GM19468 (cell line): ENCODE measurements at regions not wholly inside any gene's neighbourhood (a gene's known extent, or its start where the extent isn't known, plus 50 kb on each side); places are given as distances from the start of the nearest gene placed in this dataset.
"Not testable (repeated sequence)": the region's sequence is repeated elsewhere in the genome, so short reads cannot be mapped to it uniquely, and the experiment has no call there.

ENCODE experiments used
- ATAC-seq: cut with Tn5 transposase; IDR thresholded peaks from one replicate; pipeline ENCODE4 v1.9.1; 2021; ENCODE audit warnings: mild to moderate bottlenecking, moderate library complexity, moderate number of reproducible peaks; ENCODE audit not compliant: unreplicated experiment; ENCODE audit errors: extremely low read depth

GRCh38 chr14:86731427-86731826, 1201.5 kb downstream of the FLRT2 start:
- not testable (repeated sequence) for ATAC-seq

GRCh38 chr14:86723254-86723624, 1193.3 kb downstream of the FLRT2 start:
- no peak for ATAC-seq

- no peak for ATAC-seq
Measured at GRCh38 chr14:86722612-86723253, 1192.8 kb downstream of the FLRT2 start.

DNA sequence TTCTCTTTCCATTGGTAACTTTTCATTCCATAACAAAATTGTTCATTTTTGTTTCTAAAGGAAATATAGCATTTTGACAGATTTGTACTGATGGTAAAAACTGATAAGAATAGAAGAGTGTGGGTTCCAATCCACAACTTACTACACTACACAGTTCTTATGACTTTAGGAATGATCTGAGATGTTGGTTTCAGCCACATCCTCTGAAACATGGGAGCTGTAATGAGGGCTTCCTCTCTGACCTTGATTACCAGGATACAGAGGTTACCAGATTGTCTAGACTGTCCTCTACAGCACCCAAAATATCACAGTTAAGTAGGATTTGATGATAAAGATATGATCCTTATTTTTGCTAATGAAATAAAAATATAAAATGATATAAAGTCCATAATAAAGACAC, 1184.6 kb downstream of the FLRT2 start:
- ATAC-seq: no peak

GRCh38 chr14:86714153-86714552, 1184.2 kb downstream of the FLRT2 start:
- ATAC-seq: no peak

GRCh38 chr14:86712727-86713126, 1182.8 kb downstream of the FLRT2 start:
- ATAC-seq: no peak

DNA sequence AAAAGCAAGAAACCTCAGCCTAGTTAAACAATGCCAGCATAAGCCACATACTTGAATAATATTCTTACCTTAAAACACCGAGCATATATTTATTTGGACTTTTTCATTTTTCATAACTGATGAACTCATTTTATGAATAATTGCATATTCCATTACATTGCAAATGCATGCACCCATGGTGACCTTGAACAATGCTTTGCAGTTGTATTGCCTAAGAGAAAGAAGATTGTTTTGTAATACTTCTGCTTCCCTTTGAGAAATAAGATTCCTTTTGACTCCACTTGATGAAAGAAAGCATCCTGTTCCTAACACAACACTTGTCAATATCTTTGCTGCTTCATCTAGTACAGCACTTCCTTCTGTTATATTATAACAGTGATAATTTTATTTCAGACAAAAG, 1182.2 kb downstream of the FLRT2 start:
- ATAC-seq: no peak

DNA sequence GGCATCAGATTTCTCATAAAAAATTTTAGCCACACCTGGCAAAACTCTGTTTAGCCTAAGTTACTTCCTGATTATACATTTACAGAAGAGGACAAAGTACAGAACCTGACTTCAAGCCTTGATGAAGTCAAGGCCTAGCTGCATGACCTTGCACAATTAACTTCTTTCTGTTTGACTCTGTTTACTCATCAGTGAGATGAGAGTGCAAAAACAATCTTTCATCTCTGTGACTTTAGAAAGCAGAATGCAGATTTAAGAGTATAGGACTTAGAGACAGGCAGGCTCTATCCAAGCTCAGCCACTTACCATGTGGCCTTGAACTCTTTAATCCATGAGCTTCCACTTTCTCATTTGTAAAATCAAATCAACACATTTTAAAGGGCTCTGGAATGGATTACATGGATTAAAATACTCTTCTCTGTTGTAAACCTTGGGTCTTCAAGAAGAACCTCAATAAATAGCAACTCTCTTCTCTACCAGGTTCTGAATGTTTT, 1178.9 kb downstream of the FLRT2 start:
- ATAC-seq: no peak

DNA sequence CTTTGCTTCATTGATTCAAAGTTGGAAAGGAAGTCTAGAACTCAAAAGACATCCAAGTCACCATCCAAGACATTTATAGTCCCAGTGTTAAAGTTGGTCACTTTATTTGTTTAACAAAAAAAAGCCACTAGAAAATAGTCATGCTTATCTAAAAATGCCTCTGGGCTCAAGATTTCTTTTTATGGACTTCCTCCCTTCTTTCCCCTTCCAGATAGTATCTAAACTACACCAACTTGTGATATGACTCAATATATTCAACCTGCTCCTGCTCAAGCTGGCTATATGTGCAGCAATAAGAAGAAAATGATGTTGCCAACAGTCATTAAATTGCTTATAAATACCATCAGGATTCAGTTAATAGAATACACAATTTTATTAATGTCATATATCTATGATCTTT, 1177.1 kb downstream of the FLRT2 start:
- no peak for ATAC-seq

DNA sequence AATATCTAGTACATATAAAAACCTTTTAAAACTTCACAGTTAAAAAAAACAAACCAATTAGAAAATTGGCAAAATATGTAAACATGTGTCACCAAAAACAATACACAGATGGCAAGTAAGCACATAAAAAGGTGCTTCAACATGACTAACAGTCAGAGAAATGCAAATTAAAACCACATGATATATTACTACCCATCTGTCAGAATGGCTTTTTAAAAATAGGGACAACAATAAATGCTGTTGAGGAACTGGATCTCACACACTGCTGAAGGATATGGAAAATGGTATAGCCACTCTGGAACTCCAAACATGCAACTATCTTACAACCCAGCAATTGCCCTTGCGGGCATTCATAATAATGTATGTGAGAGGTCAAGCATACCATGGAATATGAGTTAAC, 1153.6 kb downstream of the FLRT2 start:
- ATAC-seq: no peak

DNA sequence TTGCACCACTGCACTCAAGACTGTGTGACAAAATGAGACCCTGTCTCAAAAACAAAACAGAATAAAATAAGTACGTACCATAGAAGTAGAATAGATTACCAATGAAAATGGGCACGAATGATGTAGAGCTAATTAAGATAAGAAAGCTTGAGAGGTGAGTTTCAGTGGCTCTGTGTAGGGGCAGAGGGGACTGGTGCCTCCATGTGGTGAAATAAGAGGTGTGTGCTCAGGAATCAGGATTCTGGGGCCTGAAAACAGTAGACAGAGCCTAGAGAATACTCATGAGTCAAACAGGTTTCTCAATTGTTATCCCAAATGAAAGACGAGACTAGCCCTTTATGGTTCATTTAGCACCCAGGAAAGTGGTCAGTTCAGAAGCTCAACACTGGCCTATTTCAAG, 1145.1 kb downstream of the FLRT2 start:
- no peak for ATAC-seq

DNA sequence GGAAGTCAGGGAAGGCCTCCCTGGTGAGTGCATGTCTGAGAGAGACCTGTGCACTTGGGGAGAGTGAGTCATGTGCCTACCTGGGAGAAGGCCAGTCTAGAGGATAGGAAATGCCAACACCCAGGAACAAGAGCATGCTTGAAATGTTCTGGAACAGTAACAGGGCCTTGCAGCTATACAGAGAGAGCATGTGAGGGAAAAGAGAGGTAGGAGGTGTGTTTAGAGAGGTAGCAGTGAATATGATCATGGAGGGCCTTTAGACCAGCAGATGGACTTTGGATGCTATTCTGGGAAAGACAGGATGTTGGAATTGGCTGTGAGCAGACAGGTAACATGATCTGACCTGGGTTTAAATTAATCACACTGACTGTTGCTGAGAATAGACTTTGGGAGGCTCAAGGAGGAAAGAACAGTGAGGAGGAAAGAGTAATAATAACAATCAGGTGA, 1143.6 kb downstream of the FLRT2 start:
- no peak for ATAC-seq

DNA sequence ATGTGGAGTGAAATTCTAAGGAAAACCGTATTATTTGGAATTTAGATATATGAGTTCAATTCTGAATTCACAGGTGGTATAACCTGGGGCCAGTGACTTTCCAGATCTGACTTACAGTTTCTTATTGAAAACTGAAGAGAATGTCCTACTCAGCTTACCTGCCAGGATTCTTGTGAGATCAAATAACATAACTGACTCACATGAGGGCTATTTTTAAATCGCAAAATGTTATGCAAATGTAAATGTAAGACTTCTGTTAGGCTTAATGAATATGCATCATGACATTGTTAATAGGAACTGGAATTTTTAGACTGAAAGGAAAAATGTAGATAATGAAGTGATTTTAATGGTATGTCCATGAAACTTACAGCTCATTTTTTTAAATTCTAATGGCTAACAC, 1142.1 kb downstream of the FLRT2 start:
- ATAC-seq: no peak

GRCh38 chr14:86665975-86666374, 1136.0 kb downstream of the FLRT2 start:
- no peak for ATAC-seq

- ATAC-seq: no peak
Measured at GRCh38 chr14:86662334-86662733, 1132.4 kb downstream of the FLRT2 start.

GRCh38 chr14:86654558-86655184, 1124.7 kb downstream of the FLRT2 start:
- no peak for ATAC-seq

- no peak for ATAC-seq
Measured at GRCh38 chr14:86652526-86652925, 1122.6 kb downstream of the FLRT2 start.

DNA sequence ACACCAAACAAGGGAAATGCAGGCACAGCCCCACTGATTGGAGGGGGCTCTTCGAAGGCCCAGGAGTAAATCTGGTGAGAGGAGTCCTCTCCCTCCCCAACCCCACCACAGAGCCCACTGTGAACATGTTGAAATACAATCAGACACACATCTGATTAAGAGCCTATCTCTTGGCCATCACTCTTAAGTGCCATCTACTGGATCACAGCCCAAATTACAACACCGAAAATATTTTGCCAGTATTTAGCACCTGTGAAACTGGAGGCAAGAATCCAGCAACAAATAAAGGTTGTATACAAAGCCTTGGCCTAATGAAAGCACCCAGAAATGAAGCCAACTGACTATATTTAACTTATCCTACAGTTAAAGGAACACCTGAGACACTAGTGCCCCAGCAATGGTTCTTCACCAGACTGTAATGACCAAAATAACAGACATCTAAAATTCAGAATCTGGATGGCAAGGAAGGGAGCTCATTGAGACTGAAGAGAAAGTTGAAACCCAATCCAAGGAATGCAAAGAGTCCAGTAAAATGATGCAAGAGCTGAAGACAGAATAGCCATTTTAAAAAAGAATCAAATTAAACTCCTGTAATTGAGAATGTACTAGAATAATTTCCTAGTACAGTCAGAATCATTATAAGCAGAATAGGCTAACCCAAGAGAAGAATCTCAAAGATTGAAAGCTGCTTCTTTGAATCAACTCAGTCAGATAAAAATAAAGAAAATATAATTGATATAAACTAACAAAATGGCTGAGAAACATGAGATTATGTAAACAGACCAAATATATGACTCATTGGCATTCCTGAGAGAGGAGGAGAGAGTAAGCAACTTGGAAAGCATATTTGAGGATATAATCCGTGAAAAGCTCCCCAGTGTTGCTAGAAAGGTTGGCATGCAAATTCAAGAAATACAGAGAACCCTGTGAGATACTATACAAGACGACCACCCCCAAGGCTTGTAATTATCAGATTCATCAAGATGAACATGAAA, 1117.0 kb downstream of the FLRT2 start:
- ATAC-seq: no peak

DNA sequence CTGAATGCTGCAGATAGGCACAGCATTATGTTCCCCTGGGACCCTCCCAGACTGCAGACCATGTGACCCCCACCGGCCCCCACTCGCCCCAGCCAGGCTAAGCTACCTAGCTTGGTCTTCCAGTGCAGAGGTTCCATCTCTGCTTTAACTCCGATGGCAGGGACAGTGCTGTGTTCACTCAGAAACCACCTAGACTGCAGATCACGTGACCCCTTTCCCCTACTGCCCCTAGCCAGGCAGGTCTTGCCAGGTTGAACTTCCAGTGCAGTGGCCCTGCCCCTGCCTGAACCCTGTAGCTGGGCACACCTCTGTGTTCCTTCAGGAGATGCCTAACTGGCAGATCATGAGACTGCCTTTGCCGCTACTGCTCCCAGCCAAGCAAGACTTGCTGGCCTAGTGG, 1116.2 kb downstream of the FLRT2 start:
- no peak for ATAC-seq

- no peak for ATAC-seq
Measured at GRCh38 chr14:86641310-86641709, 1111.4 kb downstream of the FLRT2 start.

- no peak for ATAC-seq
Measured at GRCh38 chr14:86640288-86640687, 1110.3 kb downstream of the FLRT2 start.
